DND-41 (cell line): ENCODE measurements at regions not wholly inside any gene's neighbourhood (a gene's known extent, or its start where the extent isn't known, plus 50 kb on each side); places are given as distances from the start of the nearest gene placed in this dataset.

Experiments used
- ATAC-seq: fragments of 200-7000 bp; cut with Tn5 transposase; 3 replicates; pipeline ENCODE4 v1.9.1; 2021; ENCODE audit warnings: low read depth; ENCODE audit not compliant: insufficient read depth
- DNase-seq: peaks from one replicate; pipeline ENCODE4 v3.0.0-alpha.2; 2020
- H2AFZ ChIP-seq: 2 replicates; pipeline ENCODE4 v1.6.0; 2012; ENCODE audit warnings: low read depth, low read length
- H3K27ac ChIP-seq: 2 replicates; pipeline ENCODE4 v1.5.1; 2012; ENCODE audit warnings: low read length, inconsistent platforms
- H3K27me3 ChIP-seq: fragments of 200-600 bp; sonication (generic); 2 replicates; pipeline ENCODE4 v1.6.0; 2012; ENCODE audit warnings: low read length, mild to moderate bottlenecking, inconsistent platforms; ENCODE audit not compliant: insufficient read depth, poor library complexity
- H3K36me3 ChIP-seq: 2 replicates; pipeline ENCODE4 v1.5.1; 2012; ENCODE audit warnings: low read length, inconsistent platforms; ENCODE audit not compliant: insufficient read depth
- H3K4me1 ChIP-seq: 2 replicates; pipeline ENCODE4 v1.5.1; 2012; ENCODE audit warnings: mild to moderate bottlenecking, low read length; ENCODE audit not compliant: insufficient read depth
- H3K4me2 ChIP-seq: 2 replicates; pipeline ENCODE4 v1.6.0; 2012; ENCODE audit warnings: mild to moderate bottlenecking, moderate library complexity, low read length, inconsistent platforms; ENCODE audit not compliant: insufficient read depth
- H3K4me3 ChIP-seq, 2 experiments: fragments of 200-600 bp in 1 of 2; shearing (Covaris generic) in 1 of 2; 2 replicates each; pipeline ENCODE4 v1.5.1; 2012 to 2016; ENCODE audit warnings: inconsistent platforms in 2 of 2, low read length in 2 of 2, mild to moderate bottlenecking in 2 of 2, low read depth in 1 of 2, moderate library complexity in 1 of 2
- H3K79me2 ChIP-seq: 2 replicates; pipeline ENCODE4 v1.6.0; 2012; ENCODE audit warnings: low read length, inconsistent platforms; ENCODE audit not compliant: insufficient read depth
- H3K9ac ChIP-seq: 2 replicates; pipeline ENCODE4 v1.6.0; 2012; ENCODE audit warnings: low read depth, mild to moderate bottlenecking, inconsistent platforms, low read length, moderate library complexity
- H3K9me3 ChIP-seq: 2 replicates; pipeline ENCODE4 v1.5.1; 2012; ENCODE audit warnings: low read length, moderate library complexity, mild to moderate bottlenecking, inconsistent platforms; ENCODE audit not compliant: insufficient read depth, severe bottlenecking
- H4K20me1 ChIP-seq: 2 replicates; pipeline ENCODE4 v1.6.0; 2012; ENCODE audit warnings: low read length; ENCODE audit not compliant: insufficient read depth
- CTCF ChIP-seq: IDR thresholded peaks from 2 replicates; pipeline ENCODE4 v1.5.1; 2012; ENCODE audit warnings: borderline replicate concordance, low read length, moderate library complexity, mild to moderate bottlenecking; ENCODE audit not compliant: poor library complexity, severe bottlenecking; ENCODE audit errors: extremely low read depth
- EZH2 ChIP-seq: IDR thresholded peaks from 3 replicates; pipeline ENCODE4 v1.6.1; 2012; ENCODE audit warnings: borderline replicate concordance, low read depth, mild to moderate bottlenecking, moderate library complexity, low read length, inconsistent platforms; ENCODE audit not compliant: severe bottlenecking

GRCh38 chr12:107565551-107565950, 120.0 kb upstream of the PWP1 start:
- H3K27ac ChIP-seq: no peak overlapping the region
- H3K4me2 ChIP-seq: no peak overlapping the region
- no peaks in the 10 kb centered on the region for H3K4me1 ChIP-seq
- H3K36me3 ChIP-seq: no peaks in the 10 kb centered on the region
- no peaks in the 10 kb centered on the region for H3K79me2 ChIP-seq
- no peak for ATAC-seq
- no peak for DNase-seq
- H3K4me3 ChIP-seq: no peak overlapping the region
- no peak for TF ChIP-seq CTCF
- no peak for TF ChIP-seq EZH2
- no peaks in the 10 kb centered on the region for H3K9me3 ChIP-seq
- H3K9ac ChIP-seq: no peak overlapping the region
- peaks cover 15% of the 10 kb centered on the region for H3K27me3 ChIP-seq
- no peak overlapping the region for H2AFZ ChIP-seq
- H4K20me1 ChIP-seq: no peaks in the 10 kb centered on the region

- peaks cover 4% of the 10 kb centered on the region for H3K27me3 ChIP-seq
- H3K9ac ChIP-seq: no peak overlapping the region
- H3K27ac ChIP-seq: no peak overlapping the region
- no peaks in the 10 kb centered on the region for H4K20me1 ChIP-seq
- no peaks in the 10 kb centered on the region for H3K4me1 ChIP-seq
- H3K4me2 ChIP-seq: no peak overlapping the region
- DNase-seq: no peak
- H3K36me3 ChIP-seq: no peaks in the 10 kb centered on the region
- no peaks in the 10 kb centered on the region for H3K79me2 ChIP-seq
- H3K4me3 ChIP-seq: no peak overlapping the region
- TF ChIP-seq EZH2 (no peak), CTCF (no peak)
- H3K9me3 ChIP-seq: no peaks in the 10 kb centered on the region
- no peak for ATAC-seq
- H2AFZ ChIP-seq: no peak overlapping the region
Measured at GRCh38 chr12:107567876-107568619, 117.6 kb upstream of the PWP1 start.

- Histone ChIP-seq H3K27me3 (peaks cover 4% of the 10 kb centered on the region), H3K9me3 (no peaks in the 10 kb centered on the region), H4K20me1 (no peaks in the 10 kb centered on the region), H3K79me2 (no peaks in the 10 kb centered on the region), H3K4me2 (no peak overlapping the region), H2AFZ (no peak overlapping the region), H3K9ac (no peak overlapping the region), H3K27ac (no peak overlapping the region), H3K4me3 (no peak overlapping the region), H3K36me3 (no peaks in the 10 kb centered on the region), H3K4me1 (no peaks in the 10 kb centered on the region)
- DNase-seq (no peak), ATAC-seq (no peak)
- TF ChIP-seq EZH2: no peak
- TF ChIP-seq CTCF: no peak
Measured at GRCh38 chr12:107568718-107569117, 116.9 kb upstream of the PWP1 start.

- H2AFZ ChIP-seq: no peak overlapping the region
- H3K9ac ChIP-seq: no peak overlapping the region
- H4K20me1 ChIP-seq: no peaks in the 10 kb centered on the region
- no peak for ATAC-seq
- H3K36me3 ChIP-seq: no peaks in the 10 kb centered on the region
- H3K27me3 ChIP-seq: peaks cover 4% of the 10 kb centered on the region
- DNase-seq: no peak
- no peaks in the 10 kb centered on the region for H3K79me2 ChIP-seq
- TF ChIP-seq CTCF: no peak
- TF ChIP-seq EZH2: no peak
- H3K4me3 ChIP-seq: no peak overlapping the region
- no peaks in the 10 kb centered on the region for H3K4me1 ChIP-seq
- no peaks in the 10 kb centered on the region for H3K9me3 ChIP-seq
- no peak overlapping the region for H3K4me2 ChIP-seq
- no peak overlapping the region for H3K27ac ChIP-seq
Measured at GRCh38 chr12:107570721-107571120, 114.9 kb upstream of the PWP1 start.
